ENCODE measurements at regions not wholly inside any gene's neighbourhood (a gene's known extent, or its start where the extent isn't known, plus 50 kb on each side); places are given as distances from the start of the nearest gene placed in this dataset.
"Not testable (repeated sequence)": the region's sequence is repeated elsewhere in the genome, so short reads cannot be mapped to it uniquely, and the experiment has no call there.

GRCh38 chr19:30102666-30103065, 160.6 kb downstream of the URI1 start:
- Mint-ChIP-seq H3K27ac (no peak overlapping the region), H3K4me1 (no peaks in the 10 kb centered on the region), H3K9me3 (ENCODE audit: low read depth) (no peaks in the 10 kb centered on the region), H3K27me3 (peaks cover 3% of the 10 kb centered on the region), H3K36me3 (no peaks in the 10 kb centered on the region), H3K4me3 (no peak overlapping the region)
- CTCF ChIA-PET, result no interaction called here
- no peak for ATAC-seq
- no peak for DNase-seq

- no peaks in the 10 kb centered on the region for H3K9me3 Mint-ChIP-seq (ENCODE audit: low read depth)
- no peak for ATAC-seq
- no peak overlapping the region for H3K27ac Mint-ChIP-seq
- H3K4me3 Mint-ChIP-seq, result no peak overlapping the region
- DNase-seq, result no peak
- peaks cover 6% of the 10 kb centered on the region for H3K27me3 Mint-ChIP-seq
- no peaks in the 10 kb centered on the region for H3K36me3 Mint-ChIP-seq
- CTCF ChIA-PET, result no interaction called here
- no peaks in the 10 kb centered on the region for H3K4me1 Mint-ChIP-seq
Observed at GRCh38 chr19:30103981-30104380, 161.9 kb downstream of the URI1 start.

GRCh38 chr19:30105316-30105715, 163.3 kb downstream of the URI1 start:
- CTCF ChIA-PET, result no interaction called here
- Mint-ChIP-seq H3K9me3 (ENCODE audit: low read depth) (no peaks in the 10 kb centered on the region), H3K27ac (no peak overlapping the region), H3K4me1 (no peaks in the 10 kb centered on the region), H3K4me3 (no peak overlapping the region), H3K36me3 (no peaks in the 10 kb centered on the region), H3K27me3 (peaks cover 7% of the 10 kb centered on the region)
- ATAC-seq (no peak), DNase-seq (no peak)

- Mint-ChIP-seq H3K27me3 (peaks cover 7% of the 10 kb centered on the region), H3K36me3 (no peaks in the 10 kb centered on the region), H3K9me3 (ENCODE audit: low read depth) (no peaks in the 10 kb centered on the region), H3K27ac (no peak overlapping the region), H3K4me3 (no peak overlapping the region), H3K4me1 (no peaks in the 10 kb centered on the region)
- ATAC-seq (no peak), DNase-seq (no peak)
- CTCF ChIA-PET, result interaction anchor here (0.7 kb wide), 1 partner anchor 376 kb away, joined by 3 read pairs; no protein-coding TSS in a partner anchor
Observed at GRCh38 chr19:30105727-30106126, 163.7 kb downstream of the URI1 start.

GRCh38 chr19:30106417-30107095, 164.5 kb downstream of the URI1 start:
- ATAC-seq (no peak), DNase-seq (no peak)
- no peak overlapping the region for H3K4me3 Mint-ChIP-seq
- H3K27me3 Mint-ChIP-seq, result peaks cover 7% of the 10 kb centered on the region
- no peaks in the 10 kb centered on the region for H3K9me3 Mint-ChIP-seq (ENCODE audit: low read depth)
- H3K27ac Mint-ChIP-seq, result no peak overlapping the region
- H3K36me3 Mint-ChIP-seq, result no peaks in the 10 kb centered on the region
- H3K4me1 Mint-ChIP-seq, result no peaks in the 10 kb centered on the region
- CTCF ChIA-PET, result interaction anchor here (0.7 kb wide), 1 partner anchor 376 kb away, joined by 3 read pairs; no protein-coding TSS in a partner anchor

DNA sequence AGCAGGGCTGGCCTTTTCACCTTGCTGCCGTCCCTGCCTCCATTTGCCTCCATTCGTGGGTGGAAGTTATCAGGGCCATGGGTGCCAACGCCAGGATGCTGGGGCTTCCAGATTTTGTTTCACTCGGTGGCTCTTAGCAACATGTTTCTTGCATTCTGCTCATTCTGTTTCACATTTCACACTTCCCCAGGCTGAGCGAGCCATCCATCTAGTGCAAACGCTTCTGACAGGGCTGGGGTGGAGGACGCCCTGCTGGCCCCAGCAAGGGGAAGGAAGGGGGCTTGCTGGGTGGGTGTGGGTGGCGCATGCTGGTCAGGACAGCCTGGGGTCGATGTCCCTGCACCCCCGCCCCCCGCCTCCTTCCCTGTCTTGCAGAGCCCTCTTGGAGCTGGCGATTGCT, 165.2 kb downstream of the URI1 start:
- H3K9me3 Mint-ChIP-seq (ENCODE audit: low read depth), result no peaks in the 10 kb centered on the region
- no peak for ATAC-seq
- H3K27me3 Mint-ChIP-seq, result peaks cover 7% of the 10 kb centered on the region
- DNase-seq, result no peak
- H3K4me3 Mint-ChIP-seq, result no peak overlapping the region
- CTCF ChIA-PET, result no interaction called here
- no peaks in the 10 kb centered on the region for H3K4me1 Mint-ChIP-seq
- H3K27ac Mint-ChIP-seq, result no peak overlapping the region
- H3K36me3 Mint-ChIP-seq, result no peaks in the 10 kb centered on the region

- Mint-ChIP-seq H3K9me3 (ENCODE audit: low read depth) (no peaks in the 10 kb centered on the region), H3K27me3 (peaks cover 7% of the 10 kb centered on the region), H3K4me1 (no peaks in the 10 kb centered on the region), H3K4me3 (no peak overlapping the region), H3K36me3 (no peaks in the 10 kb centered on the region), H3K27ac (no peak overlapping the region)
- ATAC-seq, result no peak
- DNase-seq, result no peak
- CTCF ChIA-PET, result no interaction called here
Observed at GRCh38 chr19:30109565-30109964, 167.5 kb downstream of the URI1 start.

DNA sequence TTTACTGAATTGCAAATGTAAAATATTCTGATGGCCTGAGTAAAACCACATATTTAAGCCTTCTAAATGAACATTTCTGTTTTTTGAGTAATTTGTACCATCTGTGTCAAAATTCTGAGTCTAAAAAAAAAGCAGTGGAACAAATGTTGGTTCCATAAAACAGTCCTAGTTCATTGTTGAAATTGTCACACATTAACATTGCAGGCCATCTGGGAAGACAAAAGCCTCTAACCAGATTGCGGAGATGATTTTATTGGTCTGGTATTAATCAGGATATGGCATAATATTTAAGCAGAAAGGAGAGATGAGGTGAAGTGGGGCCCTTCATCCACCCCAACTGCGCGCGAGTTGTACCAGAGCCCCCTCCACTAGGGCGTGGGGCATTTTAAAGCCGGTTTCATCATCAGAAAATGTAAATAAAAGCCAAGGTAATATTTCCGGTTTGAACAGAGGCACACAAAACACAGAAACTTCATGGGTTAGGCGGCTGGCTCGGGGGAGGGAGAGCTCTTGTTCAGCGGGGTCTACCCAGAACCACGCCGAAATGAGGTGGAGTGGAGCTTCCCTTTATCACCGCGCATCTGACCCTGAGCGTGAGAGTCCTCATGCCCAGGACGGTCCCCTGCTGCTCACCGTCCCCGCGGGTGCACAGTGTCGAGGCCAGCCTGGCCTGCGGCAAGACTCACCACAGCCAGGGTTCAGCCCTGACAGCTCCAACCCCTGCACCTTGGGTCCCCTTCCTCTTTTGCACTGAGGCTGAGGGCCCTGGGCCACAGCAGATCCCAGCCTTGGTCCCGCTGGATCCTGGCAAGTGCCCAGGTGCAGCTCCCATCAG, 169.2 kb downstream of the URI1 start:
- Mint-ChIP-seq H3K4me1 (no peaks in the 10 kb centered on the region), H3K27ac (no peak overlapping the region)
- CTCF ChIA-PET, result no interaction called here

DNA sequence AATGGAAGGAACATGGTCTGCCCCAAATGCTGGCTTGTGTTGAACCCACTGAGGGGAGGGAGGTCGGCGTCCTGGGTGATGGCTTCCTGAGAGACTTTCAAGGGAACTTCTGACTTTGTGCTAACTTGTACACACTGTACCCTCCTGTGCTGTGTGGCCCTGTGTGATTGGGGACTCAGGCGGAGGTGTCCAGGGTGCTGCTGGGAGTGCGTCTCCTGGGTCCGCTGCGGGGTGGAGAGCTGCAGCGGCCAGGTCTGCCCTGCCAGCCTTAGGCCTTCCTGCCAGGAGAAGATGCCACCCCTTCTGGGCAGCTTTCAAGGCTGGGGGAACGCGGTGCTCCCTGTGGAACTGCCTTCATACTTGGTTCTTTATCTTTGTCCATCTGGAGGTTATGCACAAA, 170.1 kb downstream of the URI1 start:
- CTCF ChIA-PET, result no interaction called here
- Mint-ChIP-seq H3K27ac (no peak overlapping the region), H3K9me3 (ENCODE audit: low read depth) (no peaks in the 10 kb centered on the region), H3K4me3 (no peak overlapping the region), H3K36me3 (no peaks in the 10 kb centered on the region), H3K4me1 (no peaks in the 10 kb centered on the region), H3K27me3 (peaks cover 4% of the 10 kb centered on the region)
- DNase-seq (no peak), ATAC-seq (no peak)

More for the DNA sequence above, 169.2 kb downstream of the URI1 start:
- DNase-seq (no peak), ATAC-seq (no peak)
- peaks cover 7% of the 10 kb centered on the region for H3K27me3 Mint-ChIP-seq
- H3K36me3 Mint-ChIP-seq, result no peaks in the 10 kb centered on the region
- H3K4me3 Mint-ChIP-seq, result no peak overlapping the region
- no peaks in the 10 kb centered on the region for H3K9me3 Mint-ChIP-seq (ENCODE audit: low read depth)

GRCh38 chr19:30112666-30113065, 170.6 kb downstream of the URI1 start:
- Mint-ChIP-seq H3K36me3 (no peaks in the 10 kb centered on the region), H3K27ac (no peak overlapping the region), H3K9me3 (ENCODE audit: low read depth) (no peaks in the 10 kb centered on the region), H3K27me3 (peaks cover 4% of the 10 kb centered on the region), H3K4me1 (no peaks in the 10 kb centered on the region), H3K4me3 (no peak overlapping the region)
- ATAC-seq, result no peak
- DNase-seq, result no peak
- CTCF ChIA-PET, result no interaction called here

DNA sequence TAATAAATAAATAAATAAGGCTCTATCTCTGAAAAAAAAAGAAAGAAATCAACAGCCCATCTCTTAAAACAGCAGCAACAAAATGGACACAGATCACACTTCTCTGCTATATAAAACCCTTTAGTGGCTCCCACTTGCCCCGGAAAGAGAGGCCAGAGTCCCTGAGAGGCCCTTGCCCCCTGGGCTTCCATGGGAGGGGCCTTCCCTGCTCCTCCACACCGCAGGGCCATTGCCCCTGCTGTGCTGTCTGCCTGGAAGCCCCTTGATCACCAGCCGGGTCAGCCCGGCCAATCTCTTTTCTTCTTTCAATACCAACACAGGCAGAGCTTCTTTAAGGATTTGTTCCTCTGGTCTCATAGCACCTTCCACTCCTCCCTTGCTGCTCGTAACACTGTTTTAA, 171.1 kb downstream of the URI1 start:
- Mint-ChIP-seq H3K4me1 (no peaks in the 10 kb centered on the region), H3K27me3 (peaks cover 4% of the 10 kb centered on the region)
- no peak for ATAC-seq

GRCh38 chr19:30114095-30114494, 172.1 kb downstream of the URI1 start:
- H3K4me1 Mint-ChIP-seq; H3K27ac Mint-ChIP-seq; H3K4me3 Mint-ChIP-seq; CTCF ChIA-PET; H3K36me3 Mint-ChIP-seq; ATAC-seq; H3K9me3 Mint-ChIP-seq (ENCODE audit: low read depth); H3K27me3 Mint-ChIP-seq; DNase-seq: not testable (repeated sequence)

More for the DNA sequence above, 171.1 kb downstream of the URI1 start:
- CTCF ChIA-PET, result no interaction called here
- Mint-ChIP-seq H3K9me3 (ENCODE audit: low read depth) (no peaks in the 10 kb centered on the region), H3K36me3 (no peaks in the 10 kb centered on the region), H3K27ac (no peak overlapping the region), H3K4me3 (no peak overlapping the region)
- DNase-seq, result no peak

GRCh38 chr19:30115947-30116346, 173.9 kb downstream of the URI1 start:
- no peaks in the 10 kb centered on the region for H3K36me3 Mint-ChIP-seq
- DNase-seq, result no peak
- H3K27ac Mint-ChIP-seq, result no peak overlapping the region
- no peak overlapping the region for H3K4me3 Mint-ChIP-seq
- CTCF ChIA-PET, result no interaction called here
- H3K27me3 Mint-ChIP-seq, result no peaks in the 10 kb centered on the region
- H3K9me3 Mint-ChIP-seq (ENCODE audit: low read depth), result no peaks in the 10 kb centered on the region
- ATAC-seq, result no peak
- H3K4me1 Mint-ChIP-seq, result no peaks in the 10 kb centered on the region

DNA sequence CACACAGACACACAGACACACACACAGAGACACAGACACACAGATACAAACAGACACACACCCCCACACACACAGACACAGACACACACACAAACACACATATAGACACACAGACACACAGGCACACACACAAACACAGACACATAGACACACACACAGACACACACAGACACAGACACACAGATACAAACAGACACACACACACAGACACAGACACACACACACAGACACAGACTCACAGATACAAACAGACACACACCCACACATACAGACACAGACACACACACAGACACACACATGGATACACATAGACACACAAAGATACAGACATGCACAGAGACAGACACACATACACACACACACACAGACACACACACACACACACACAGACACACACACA, 174.5 kb downstream of the URI1 start:
- CTCF ChIA-PET, result no interaction called here
- no peaks in the 10 kb centered on the region for H3K4me1 Mint-ChIP-seq
- H3K36me3 Mint-ChIP-seq, result no peaks in the 10 kb centered on the region
- H3K9me3 Mint-ChIP-seq (ENCODE audit: low read depth), result no peaks in the 10 kb centered on the region
- no peaks in the 10 kb centered on the region for H3K27me3 Mint-ChIP-seq
- H3K27ac Mint-ChIP-seq, result no peak overlapping the region
- no peak for DNase-seq
- no peak overlapping the region for H3K4me3 Mint-ChIP-seq
- no peak for ATAC-seq
